Left lobe of liver (tissue), 2 donors: ENCODE measurements at regions not wholly inside any gene's neighbourhood (a gene's known extent, or its start where the extent isn't known, plus 50 kb on each side); places are given as distances from the start of the nearest gene placed in this dataset.

Source experiments
- ATAC-seq: fragments of 200-7000 bp; cut with Tn5 transposase; one replicate; pipeline ENCODE4 v1.9.1; 2020; ENCODE audit warnings: mild to moderate bottlenecking, moderate library complexity
- DNase-seq: peaks from one replicate; pipeline ENCODE4 v3.0.0-alpha.2; 2020; ENCODE audit warnings: low spot score
- donor health status: DM: no; HTN: no; CAD: no; lungs with moderate emphysema.
- donor health status: DM: no; HTN: yes; CAD: no.

DNA sequence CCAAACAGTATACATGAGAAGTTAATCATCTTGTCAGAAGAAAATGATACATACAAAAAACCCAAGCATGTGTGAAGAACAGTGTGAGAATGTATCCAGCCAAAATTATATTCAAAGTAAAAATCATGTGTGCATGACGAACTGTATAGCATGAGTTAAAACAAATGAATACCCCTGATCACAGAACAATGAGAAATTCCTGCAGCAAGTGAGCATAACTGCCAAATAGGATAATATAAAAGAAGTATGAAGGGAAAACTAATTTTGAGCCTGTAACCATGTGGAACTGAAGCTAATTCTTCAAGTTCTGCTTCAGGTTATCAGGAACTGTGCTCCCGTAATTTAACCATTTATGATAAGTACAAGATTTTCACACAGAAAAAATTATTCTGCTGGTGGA lies 56.5 kb upstream of the AMN1 start:
- no peak for ATAC-seq
- DNase-seq: no peak

DNA sequence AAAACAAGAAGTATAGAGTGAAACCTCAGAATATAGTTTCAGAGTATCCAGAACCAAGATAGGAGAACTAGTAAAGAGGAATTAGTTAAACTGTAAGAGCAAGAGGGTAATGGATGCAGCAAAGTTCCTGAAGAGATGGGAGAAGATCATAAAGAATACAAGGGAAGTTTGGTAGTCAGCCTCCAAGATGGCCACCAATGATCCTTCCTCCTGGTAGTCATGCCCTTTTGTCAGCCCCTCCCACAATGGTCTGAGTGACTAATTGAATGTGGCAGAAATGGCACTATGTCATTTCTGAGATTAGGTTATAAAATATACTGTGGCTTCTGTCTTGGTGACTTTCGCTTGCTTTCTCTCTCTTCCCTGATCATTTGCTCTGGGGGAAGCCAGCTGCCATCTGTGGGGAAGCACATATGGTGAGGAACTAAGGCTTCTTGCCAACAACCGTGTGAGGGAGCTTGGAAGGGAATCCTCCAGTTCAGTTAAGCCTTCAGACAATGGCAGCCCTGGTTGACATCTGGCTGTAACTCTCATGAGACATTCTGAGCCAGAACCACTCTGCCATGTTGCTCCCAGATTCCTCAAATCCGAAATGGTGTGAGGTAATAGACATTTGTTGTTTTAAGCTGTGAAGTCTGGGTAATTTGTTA lies 55.3 kb upstream of the AMN1 start:
- DNase-seq: peak; percentile 21
- no peak for ATAC-seq

DNA sequence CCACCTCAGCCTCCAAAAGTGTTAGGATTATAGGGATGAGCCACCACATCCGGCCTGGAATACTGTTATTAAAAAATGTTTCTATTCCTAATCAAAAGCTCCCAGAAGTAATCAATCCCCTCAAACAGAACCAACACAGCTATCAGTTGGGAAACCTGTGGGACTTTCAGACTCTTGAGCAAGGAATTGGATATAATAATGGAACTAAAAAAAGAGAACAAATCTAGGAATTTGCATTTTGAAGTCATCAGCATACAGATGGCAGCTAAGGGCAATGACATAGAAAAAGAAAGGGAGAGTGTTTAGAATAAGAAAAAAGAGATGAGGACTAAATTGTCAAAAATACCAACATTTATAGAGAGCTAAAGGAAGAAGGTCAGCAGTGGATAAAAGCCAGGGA lies 54.7 kb upstream of the AMN1 start:
- ATAC-seq: no peak
- peak; percentile 22 for DNase-seq

DNA sequence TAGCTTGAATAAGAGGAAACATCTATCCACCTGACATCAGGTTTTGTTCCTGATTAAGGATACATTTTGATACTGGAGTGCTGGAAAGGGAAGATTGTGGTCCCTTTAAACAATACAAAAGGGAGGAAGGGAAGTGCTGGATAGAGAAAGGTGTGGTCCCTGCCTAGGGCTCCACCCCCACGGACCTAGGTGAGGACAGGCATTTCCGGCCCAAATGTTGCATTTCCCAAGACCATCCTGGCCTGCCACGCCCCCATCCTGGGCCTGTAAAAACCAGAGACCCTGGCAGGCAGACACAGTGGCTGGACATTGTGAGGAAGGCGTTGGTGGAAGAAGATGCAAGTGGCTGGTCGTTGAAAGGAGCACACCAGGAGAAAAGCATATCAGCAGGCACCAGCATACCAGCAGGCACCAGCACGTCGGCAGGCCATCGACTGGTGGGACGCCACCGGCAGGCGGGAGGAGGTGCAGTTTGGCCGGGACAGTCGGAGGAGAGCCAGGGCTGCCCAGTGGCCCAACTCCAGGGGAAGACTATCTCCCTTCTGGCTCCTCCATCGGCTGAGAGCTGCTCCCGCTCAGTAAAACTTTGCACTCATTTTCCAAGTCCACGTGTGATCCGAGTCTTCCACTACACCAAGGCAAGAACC lies 53.2 kb upstream of the AMN1 start:
- DNase-seq (peak; percentile 33), ATAC-seq (no peak)

DNA sequence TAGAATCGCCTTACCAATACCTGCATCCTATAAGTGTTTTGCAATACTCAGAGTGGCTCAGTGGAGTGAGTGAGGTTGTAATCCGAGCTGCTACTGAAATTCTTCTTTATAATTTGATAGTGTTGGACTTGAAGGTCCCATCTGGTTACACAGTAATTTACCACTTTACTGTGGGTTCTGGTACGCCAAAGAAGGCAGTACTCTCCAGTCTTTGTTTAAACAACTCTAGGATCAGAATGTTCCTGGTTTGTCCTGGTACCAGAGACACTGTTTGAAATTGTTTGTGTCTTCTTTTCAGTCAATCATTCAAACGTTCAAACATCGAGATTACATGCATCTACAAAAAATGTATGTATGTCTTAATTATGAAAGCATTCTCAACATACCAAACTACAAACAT lies 51.3 kb upstream of the AMN1 start:
- no peak for ATAC-seq
- no peak for DNase-seq

DNA sequence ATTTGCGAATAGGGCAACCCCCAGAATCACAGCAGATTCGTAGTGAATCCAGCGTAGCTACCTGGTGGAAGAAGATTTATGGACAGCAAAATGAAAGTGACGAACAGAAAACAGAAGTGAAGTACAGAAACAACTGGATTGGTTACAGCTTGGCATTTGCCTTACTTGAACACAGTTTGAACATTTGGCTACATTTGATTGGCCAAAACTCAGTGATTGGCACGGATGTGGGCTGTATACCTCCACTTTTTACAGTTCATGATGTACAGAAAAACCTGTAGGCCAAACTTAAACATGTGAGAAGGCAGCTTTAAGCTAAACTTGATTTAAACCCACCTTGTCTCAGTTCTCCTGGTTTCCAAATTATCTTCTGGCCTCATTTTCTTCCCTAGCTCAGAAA lies 49.9 kb upstream of the AMN1 start:
- peak; percentile 14 for DNase-seq

More for the DNA sequence above, 49.9 kb upstream of the AMN1 start:
- no peak for ATAC-seq
